NCI-H2107 (cell line): ENCODE measurements at regions not wholly inside any gene's neighbourhood (a gene's known extent, or its start where the extent isn't known, plus 50 kb on each side); places are given as distances from the start of the nearest gene placed in this dataset.
"Not testable (repeated sequence)": the region's sequence is repeated elsewhere in the genome, so short reads cannot be mapped to it uniquely, and the experiment has no call there.

Experiments
- DNase-seq: peaks from one replicate; lab custom pipeline; 2025; lab: John Stamatoyannopoulos, UW

DNA sequence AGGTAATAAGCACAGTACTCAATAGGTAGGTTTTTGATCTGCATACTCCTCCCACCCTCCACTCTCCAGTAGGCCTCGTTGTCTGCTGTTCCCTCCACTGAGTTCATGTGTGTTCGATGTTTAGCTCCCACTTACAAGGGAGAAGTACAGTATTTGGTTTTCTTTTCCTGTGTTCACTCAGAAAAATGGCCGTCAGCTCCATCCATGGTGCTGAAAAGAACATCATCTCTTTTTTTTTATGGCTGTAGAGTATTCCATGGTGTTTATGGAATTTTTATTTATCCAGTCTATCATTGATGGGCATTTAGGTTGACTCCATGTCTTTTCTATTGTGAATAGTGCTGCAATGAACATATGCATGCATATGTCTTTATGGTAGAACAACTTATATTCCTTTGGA lies 849.7 kb upstream of the NRXN1 start:
- DNase-seq = no peak

DNA sequence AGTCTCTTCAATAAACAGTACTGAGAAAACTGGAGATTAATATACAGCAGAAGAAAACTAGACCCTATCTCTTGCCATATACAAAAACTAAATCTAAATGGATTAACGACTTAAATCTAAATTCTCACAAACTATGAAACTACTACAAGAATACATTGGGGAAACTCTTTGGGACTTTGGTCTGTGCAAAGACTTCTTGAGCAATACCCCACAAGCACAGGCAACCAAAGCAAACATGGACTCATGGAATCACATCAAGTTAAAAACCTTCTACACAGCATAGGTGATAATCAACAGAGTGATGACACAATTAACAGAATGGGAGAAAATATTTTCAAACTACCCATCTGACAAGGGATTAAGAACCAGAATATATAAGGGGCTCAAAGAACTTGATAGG lies 848.2 kb upstream of the NRXN1 start:
- DNase-seq = no peak

DNA sequence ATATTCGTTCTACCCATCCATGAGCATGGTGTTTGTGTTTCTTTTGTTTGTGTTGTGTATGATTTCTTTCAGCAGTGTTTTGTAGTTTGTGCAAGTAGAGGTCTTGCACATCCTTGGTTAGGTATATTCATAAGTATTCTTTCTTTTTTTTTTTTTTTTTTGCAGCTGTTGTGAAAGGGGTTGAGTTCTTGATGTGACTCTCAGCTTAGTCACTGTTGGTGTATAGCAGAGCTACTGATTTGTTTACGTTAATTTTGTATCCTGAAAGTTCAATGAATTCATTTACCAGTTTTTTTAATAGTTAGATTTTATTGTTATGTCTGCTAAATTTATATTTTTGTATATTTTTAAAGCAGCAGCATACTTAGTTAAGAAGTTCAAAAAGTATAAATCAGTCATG lies 834.4 kb upstream of the NRXN1 start:
- DNase-seq = no peak

DNA sequence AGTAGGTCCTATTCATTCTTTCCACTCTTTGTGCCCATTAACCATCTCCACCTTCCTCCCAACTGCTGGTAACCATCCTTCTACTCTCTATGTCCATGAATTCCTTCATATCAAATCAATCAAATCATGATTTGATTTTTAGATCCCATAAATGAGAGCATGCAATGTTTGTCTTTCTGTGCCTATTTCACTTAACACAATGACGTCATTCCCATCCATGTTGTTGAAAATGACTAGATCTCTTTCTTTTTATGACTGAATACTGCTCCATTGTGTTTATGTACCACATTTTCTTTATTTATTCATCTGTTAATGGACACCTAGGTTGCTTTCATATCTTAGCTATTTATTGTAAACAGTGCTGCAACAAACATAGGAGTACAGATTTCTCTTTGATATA lies 827.3 kb upstream of the NRXN1 start:
- no peak for DNase-seq

- DNase-seq = no peak
Observed at GRCh38 chr2:51855683-51856082, 823.8 kb upstream of the NRXN1 start.

DNA sequence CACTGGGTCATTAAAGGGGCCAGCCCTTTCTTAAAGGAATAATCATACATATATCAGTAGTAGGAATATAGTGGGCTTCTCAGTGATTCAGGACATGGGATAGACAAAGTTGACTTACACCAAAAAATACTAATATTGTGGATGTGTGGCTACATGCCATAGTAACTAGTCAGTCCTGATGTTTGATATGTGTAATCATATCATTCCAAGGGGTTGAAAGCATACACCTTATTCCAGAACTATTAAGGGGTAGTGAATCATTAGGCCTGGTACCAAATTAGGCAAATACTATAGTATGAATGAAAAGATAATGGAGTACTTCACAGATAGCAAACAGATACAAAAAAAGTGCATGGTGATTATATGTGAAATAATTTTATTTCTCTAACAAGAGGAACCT lies 814.9 kb upstream of the NRXN1 start:
- no peak for DNase-seq

DNA sequence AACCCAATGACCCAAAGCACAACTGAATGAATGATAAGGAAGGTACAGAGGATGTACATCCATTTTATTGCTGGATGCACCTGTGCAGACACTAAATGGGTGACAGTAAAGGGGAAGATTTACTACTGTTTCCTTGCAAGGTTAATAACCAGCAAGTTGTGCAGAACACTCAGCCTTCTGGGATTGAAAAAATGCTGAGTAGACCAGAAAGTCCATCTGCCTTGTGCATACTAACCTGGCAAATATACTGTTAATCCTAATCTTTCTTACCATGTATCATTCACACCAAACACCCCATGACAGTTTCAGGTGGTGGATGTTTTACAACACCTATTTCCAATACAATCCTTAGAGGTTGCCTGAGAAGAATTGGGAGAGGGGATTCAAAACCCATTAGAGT lies 814.1 kb upstream of the NRXN1 start:
- DNase-seq = no peak

GRCh38 chr2:51844596-51844995 lies 812.7 kb upstream of the NRXN1 start:
- DNase-seq = no peak

DNA sequence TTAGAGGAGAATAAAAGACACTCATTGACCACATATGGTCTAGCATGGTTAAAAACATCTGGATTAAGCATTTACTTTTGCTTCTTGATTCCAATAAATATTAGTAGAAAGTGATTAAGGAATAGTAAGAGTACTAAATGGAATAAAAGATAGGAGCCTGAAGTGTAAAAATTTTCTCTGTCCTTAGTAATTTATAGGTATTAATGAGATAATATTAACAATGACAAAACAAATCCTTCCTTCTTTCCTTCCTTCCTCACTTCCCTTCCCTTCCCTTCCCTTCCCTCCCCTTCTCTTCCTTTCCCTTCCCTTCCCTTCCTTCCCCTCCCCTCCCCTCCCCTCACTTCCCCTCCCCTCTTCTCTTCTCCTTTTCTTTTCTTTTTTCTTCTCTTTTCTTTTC lies 797.5 kb upstream of the NRXN1 start:
- DNase-seq = no peak

GRCh38 chr2:51825823-51826222 lies 793.9 kb upstream of the NRXN1 start:
- DNase-seq = no peak

DNA sequence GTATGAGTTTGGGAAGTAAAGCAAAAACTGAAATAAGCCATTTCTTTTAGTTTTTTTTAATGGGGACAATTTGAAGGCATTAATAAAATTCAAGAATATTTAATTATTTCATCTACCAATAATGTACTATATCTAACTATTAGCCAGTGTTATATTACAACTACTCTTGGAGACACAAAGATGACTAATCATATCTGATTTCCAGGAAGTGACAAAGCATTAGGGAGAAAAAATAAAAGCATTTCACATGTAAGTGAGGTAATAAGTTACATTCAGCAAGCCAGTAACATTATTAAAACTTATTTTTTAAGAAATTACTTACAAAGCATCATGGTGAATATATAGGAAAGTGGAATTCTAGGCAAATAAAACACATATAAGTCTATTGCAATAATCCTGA lies 781.3 kb upstream of the NRXN1 start:
- DNase-seq = no peak

- no peak for DNase-seq
Observed at GRCh38 chr2:51812138-51812866, 780.4 kb upstream of the NRXN1 start.

DNA sequence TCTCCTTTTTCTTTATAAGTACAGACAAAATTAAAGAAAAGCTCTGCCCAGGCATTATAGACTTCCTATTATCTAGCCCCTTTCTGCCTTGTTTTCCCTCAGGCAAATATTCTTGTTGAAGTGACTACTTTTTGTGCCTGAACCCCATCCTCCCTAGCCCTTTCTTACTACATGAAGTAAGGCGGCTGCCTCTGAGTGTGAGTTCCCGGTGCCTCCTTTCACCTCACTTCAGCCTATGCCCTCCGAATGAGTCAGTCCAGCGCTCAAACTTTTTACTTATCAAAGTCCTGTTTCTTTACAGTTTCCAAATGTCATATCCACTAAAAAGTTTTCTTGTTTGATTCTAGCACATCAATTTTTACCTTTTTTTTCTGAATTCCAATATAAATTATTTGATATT lies 778.3 kb upstream of the NRXN1 start:
- DNase-seq = no peak

DNA sequence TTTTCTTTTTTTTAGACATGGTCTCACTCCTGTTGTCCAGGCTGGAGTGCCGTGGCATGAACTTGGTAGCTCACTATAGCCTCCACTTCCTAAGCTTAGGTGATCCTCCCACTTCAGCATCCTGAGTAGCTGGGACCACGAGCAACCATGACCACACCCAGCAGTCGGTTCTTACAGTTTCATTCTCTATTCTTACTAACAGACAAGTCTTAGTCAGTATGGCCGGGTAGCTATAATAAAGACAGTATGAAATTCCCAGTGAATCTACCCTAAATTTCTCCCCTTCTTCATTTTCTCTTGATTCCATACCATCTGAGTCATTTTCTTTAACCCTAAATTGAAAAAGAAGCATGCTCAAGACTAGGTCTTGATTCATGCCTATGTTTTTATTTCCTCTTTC lies 775.3 kb upstream of the NRXN1 start:
- no peak for DNase-seq

GRCh38 chr2:51795248-51795888 lies 763.4 kb upstream of the NRXN1 start:
- no peak for DNase-seq

DNA sequence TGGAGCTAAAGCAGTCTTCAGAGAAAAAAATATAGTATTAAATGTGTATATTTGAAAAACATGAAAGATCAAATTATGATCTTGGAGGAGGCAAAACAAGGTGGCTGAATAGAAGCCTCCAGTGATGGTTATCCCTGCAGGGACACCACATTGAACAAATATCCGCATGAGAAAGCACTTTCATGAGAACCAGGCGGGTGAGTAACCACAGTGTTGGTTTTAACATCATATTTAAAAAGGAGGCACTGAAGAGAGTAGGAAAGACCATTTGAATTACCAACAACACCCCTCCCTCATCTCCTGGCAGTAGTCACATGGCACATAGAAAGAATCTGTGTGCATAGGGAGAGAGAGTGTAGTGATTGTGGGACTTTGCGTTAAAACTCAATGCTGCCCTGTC lies 759.6 kb upstream of the NRXN1 start:
- no peak for DNase-seq

- DNase-seq = no peak
Observed at GRCh38 chr2:51790854-51791253, 758.9 kb upstream of the NRXN1 start.

DNA sequence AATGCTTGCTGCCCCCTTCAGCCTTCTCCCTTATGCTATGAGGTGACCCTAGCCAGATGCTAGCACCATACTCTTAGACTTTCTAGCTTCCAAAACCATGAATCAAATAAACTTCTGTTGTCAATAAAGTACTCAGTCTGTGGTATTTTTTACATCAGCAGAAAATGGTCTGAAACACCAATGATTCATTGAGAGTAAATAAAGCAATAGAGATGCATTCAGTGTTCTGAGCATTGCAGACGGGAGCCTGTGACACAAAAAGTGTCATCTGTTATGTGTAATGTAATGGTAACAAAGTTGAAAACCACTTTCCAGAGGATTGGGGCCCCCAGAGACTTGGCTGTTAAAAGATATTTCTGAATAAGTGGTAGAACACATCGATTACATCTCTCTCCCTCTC lies 758.0 kb upstream of the NRXN1 start:
- no peak for DNase-seq

DNA sequence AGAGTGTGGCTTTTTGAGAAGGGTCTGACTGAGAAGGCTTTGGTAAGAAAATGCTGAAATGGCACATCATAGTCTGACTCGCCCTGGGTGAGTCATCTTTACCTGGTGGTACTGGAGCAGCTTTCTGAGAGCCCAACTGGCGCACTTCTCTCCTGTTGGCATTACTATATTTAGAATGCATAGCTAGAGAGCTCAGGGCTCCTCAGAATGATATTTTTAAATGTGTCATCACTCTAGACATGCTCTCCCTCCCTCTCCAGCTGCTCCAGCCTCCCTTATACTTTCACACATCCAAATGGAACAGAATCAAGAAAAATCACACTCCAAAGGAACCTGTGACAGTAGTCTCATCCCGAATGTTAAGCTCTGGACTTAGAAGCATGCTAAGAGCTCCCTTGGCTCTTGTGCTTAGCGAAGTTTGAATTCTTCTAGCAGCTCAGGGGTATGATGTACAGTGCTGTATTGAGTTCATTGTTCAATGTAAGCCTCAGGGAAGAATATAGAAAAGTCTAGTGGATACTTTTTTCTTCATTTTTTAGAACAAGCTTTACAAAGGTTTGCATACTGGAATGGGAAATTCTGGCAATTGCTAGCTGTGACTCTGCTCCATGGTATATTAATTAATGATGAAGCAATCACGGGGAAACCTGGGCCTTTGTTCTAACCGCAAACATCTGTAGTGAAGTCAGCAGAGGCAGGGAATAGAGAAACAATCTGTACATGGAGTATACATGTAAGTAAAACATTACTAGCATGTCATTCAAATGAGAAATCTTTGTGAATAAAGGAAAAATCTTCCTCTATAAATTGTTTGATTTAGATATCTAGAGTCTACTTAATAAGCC lies 751.2 kb upstream of the NRXN1 start:
- no peak for DNase-seq

GRCh38 chr2:51781691-51782090 lies 749.8 kb upstream of the NRXN1 start:
- no peak for DNase-seq

GRCh38 chr2:51780353-51780752 lies 748.4 kb upstream of the NRXN1 start:
- DNase-seq = no peak

- not testable (repeated sequence) for DNase-seq
Observed at GRCh38 chr2:51779723-51780122, 747.8 kb upstream of the NRXN1 start.

DNA sequence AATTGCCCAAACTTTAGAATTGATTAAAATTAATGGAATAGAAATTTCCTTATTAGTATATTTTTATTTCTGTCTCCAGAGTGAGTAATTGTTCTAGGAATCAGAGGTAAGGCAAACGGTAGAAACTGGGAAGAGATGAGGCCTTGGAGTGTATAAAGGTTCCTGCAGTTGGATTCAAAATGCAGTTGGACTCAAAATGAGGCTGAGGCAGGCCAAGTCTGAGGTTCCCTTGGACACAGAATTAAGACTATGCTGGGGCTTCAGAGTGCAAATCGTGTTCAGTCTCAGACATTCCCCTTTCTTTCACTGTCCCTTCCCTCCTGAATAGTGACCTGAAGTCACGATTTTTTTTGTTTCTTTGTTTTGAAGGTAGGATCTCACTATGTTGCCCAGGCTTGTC lies 746.9 kb upstream of the NRXN1 start:
- no peak for DNase-seq
